Duodenal mucosa (tissue), 2 donors: ENCODE measurements at regions not wholly inside any gene's neighbourhood (a gene's known extent, or its start where the extent isn't known, plus 50 kb on each side); places are given as distances from the start of the nearest gene placed in this dataset.

ENCODE experiments used
- H3K27ac ChIP-seq: one replicate; pipeline ENCODE4 v1.7.0; 2013; ENCODE audit warnings: low read depth, low read length
- H3K27me3 ChIP-seq, 2 donors: one replicate each; pipeline ENCODE4 v1.7.0; 2013; ENCODE audit warnings: low read length in 2 of 2, control low read depth in 1 of 2; ENCODE audit not compliant: insufficient read depth in 2 of 2, control insufficient read depth in 1 of 2
- H3K36me3 ChIP-seq, 2 donors: one replicate each; pipeline ENCODE4 v1.7.0; 2013; ENCODE audit warnings: low read length in 2 of 2, control low read depth in 1 of 2; ENCODE audit not compliant: insufficient read depth in 2 of 2, control insufficient read depth in 1 of 2
- H3K4me1 ChIP-seq, 2 donors: one replicate each; pipeline ENCODE4 v1.7.0; 2013; ENCODE audit warnings: low read length in 2 of 2, control low read depth in 1 of 2; ENCODE audit not compliant: insufficient read depth in 2 of 2, control insufficient read depth in 1 of 2
- H3K4me3 ChIP-seq, 2 donors: one replicate each; pipeline ENCODE4 v1.7.0; 2013; ENCODE audit warnings: low read length in 2 of 2, low read depth in 1 of 2
- H3K9ac ChIP-seq, 2 donors: one replicate each; pipeline ENCODE4 v1.7.0; 2013; ENCODE audit warnings: low read length in 2 of 2, low read depth in 1 of 2
- H3K9me3 ChIP-seq, 2 donors: one replicate each; pipeline ENCODE4 v1.7.0; 2013; ENCODE audit warnings: low read length in 2 of 2, control low read depth in 1 of 2; ENCODE audit not compliant: control insufficient read depth in 1 of 2

GRCh38 chr5:6822068-6822467 lies 108.8 kb downstream of the TENT4A start:
- Histone ChIP-seq H3K4me3 (no peak overlapping the region), H3K36me3 (no peaks in the 10 kb centered on the region), H3K9me3 (peaks cover 0 to 5% of the 10 kb centered on the region in 2 donors), H3K27ac (no peak overlapping the region), H3K9ac (no peak overlapping the region), H3K4me1 (no peaks in the 10 kb centered on the region), H3K27me3 (peaks cover 0 to 6% of the 10 kb centered on the region in 2 donors)

DNA sequence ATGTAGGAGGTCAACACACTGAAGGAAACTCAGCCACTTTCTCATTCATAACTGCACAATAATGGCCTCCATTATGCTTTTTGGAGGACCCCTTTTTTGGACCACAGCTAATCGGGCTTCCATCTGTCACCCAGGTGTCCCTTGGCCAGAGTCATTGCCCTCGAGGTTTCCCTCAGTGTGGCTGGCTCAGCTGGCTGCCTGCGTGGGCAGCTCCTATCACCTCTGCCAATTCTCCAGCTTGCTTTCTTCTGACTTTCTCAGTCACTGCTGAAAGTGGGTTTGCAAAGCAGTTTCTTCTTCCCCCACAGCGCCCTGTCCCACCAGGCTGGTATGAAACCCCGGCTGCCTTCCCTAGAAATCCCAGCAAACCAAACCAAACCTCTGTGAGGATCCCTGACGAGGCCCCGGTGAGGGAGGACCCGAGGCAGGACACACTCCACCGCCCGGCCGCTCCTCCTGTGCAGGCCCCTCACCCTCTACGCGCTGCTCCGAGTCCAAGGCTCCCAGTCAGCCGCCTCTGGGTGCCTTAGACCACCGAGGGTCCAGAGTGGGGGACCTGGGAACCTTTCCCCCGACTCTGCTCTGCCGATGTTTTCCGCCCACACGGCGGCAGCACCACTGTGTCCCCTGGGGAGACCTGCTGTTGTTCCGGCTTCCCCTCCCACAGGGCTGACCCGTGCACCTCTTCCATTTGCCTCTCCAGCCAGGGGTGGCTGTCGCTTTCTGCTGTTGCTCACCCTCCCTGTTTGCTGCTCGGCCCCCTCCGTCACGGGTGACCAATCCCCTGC lies 109.5 kb downstream of the TENT4A start:
- Histone ChIP-seq H3K9ac (no peak overlapping the region), H3K27ac (no peak overlapping the region), H3K36me3 (no peaks in the 10 kb centered on the region), H3K4me1 (peaks cover 0 to 4% of the 10 kb centered on the region in 2 donors), H3K4me3 (no peak overlapping the region), H3K9me3 (peaks cover 0 to 5% of the 10 kb centered on the region in 2 donors), H3K27me3 (peaks cover 0 to 6% of the 10 kb centered on the region in 2 donors)

DNA sequence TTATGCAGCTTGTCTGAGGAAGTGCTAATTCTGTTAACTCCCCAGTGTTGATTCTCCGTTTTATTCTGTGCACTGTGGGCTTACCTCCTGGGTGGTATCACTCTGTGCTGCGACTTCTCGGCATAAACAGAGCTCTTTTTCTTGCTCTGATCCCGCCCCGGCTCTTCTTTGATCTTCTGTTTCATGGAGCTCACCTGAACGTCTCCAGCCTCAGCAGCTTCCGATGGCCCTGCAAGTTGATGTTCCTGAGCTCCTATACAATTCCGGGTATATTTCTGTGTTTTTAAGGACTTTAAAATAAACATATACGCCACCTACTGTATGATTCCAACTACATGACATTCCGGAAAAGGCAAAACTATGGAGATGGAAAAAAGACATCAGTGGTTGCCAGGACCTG lies 110.8 kb downstream of the TENT4A start:
- Histone ChIP-seq H3K4me1 (peaks cover 0 to 5% of the 10 kb centered on the region in 2 donors), H3K27ac (no peak overlapping the region), H3K27me3 (peaks cover 0 to 3% of the 10 kb centered on the region in 2 donors), H3K9me3 (peaks cover 0 to 5% of the 10 kb centered on the region in 2 donors), H3K9ac (no peak overlapping the region), H3K4me3 (no peak overlapping the region), H3K36me3 (no peaks in the 10 kb centered on the region)

GRCh38 chr5:6825678-6826244 lies 112.5 kb downstream of the TENT4A start:
- no peak overlapping the region for H3K9ac ChIP-seq
- peaks cover 0 to 8% of the 10 kb centered on the region in 2 donors for H3K4me1 ChIP-seq
- H3K36me3 ChIP-seq: no peaks in the 10 kb centered on the region
- H3K27me3 ChIP-seq: peaks cover 0 to 3% of the 10 kb centered on the region in 2 donors
- H3K27ac ChIP-seq: no peak overlapping the region
- peaks cover 3 to 9% of the 10 kb centered on the region in 2 donors for H3K9me3 ChIP-seq
- H3K4me3 ChIP-seq: no peak overlapping the region

- Histone ChIP-seq H3K4me1 (peaks cover 0 to 8% of the 10 kb centered on the region in 2 donors), H3K4me3 (no peak overlapping the region), H3K36me3 (no peaks in the 10 kb centered on the region), H3K27ac (no peak overlapping the region), H3K9ac (no peak overlapping the region), H3K9me3 (peaks cover 6 to 9% of the 10 kb centered on the region in 2 donors), H3K27me3 (peaks cover 0 to 3% of the 10 kb centered on the region in 2 donors)
Observed at GRCh38 chr5:6826756-6827155, 113.5 kb downstream of the TENT4A start.

- Histone ChIP-seq H3K27me3 (peaks cover 0 to 3% of the 10 kb centered on the region in 2 donors), H3K4me1 (peaks cover 0 to 8% of the 10 kb centered on the region in 2 donors), H3K9ac (no peak overlapping the region), H3K9me3 (peaks cover 6% of the 10 kb centered on the region in 2 donors), H3K4me3 (peak overlapping the region; percentile 16 to 26), H3K36me3 (no peaks in the 10 kb centered on the region), H3K27ac (no peak overlapping the region)
Observed at GRCh38 chr5:6827526-6828219, 114.4 kb downstream of the TENT4A start.

DNA sequence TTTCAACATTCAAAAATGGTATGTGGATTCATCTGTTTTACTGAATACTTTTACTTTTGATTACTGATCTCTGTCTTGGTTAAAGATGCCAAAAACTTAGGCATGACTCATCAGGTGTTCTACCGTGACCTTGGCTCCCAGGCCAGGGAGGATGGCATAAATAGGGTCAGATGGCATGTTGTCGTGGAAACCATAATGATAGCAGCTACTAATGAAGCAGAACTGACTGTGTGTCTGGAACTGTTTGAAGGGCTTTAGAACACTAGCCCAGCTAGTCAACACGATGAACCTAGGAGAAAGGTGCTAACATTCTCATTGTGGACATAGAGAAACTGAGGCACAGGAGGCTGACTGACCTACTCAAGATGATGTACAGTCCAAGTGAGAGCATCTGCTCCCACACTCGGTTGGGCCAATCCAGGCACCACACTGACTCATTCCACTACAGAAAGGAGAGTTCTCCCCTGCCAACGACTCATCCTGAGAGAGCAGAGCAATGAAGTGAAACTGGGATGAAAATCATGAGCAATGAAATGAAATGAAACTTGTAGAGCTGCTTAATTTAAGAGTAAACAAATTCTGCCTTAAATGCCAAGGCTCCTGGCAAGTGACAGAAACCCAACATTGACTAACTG lies 116.0 kb downstream of the TENT4A start:
- peaks cover 6% of the 10 kb centered on the region in 2 donors for H3K9me3 ChIP-seq
- H3K9ac ChIP-seq: no peak overlapping the region
- peaks cover 0 to 3% of the 10 kb centered on the region in 2 donors for H3K27me3 ChIP-seq
- H3K4me3 ChIP-seq: no peak overlapping the region
- H3K4me1 ChIP-seq: peaks cover 0 to 8% of the 10 kb centered on the region in 2 donors
- no peaks in the 10 kb centered on the region for H3K36me3 ChIP-seq
- no peak overlapping the region for H3K27ac ChIP-seq

GRCh38 chr5:6830643-6831239 lies 117.5 kb downstream of the TENT4A start:
- Histone ChIP-seq H3K9me3 (peaks cover 6% of the 10 kb centered on the region in 2 donors), H3K36me3 (no peaks in the 10 kb centered on the region), H3K27me3 (peaks cover 0 to 3% of the 10 kb centered on the region in 2 donors), H3K4me1 (peaks cover 0 to 8% of the 10 kb centered on the region in 2 donors), H3K27ac (no peak overlapping the region), H3K4me3 (no peak overlapping the region), H3K9ac (no peak overlapping the region)

- peaks cover 6% of the 10 kb centered on the region in 2 donors for H3K9me3 ChIP-seq
- H3K9ac ChIP-seq: no peak overlapping the region
- H3K4me3 ChIP-seq: no peak overlapping the region
- H3K27ac ChIP-seq: no peak overlapping the region
- no peaks in the 10 kb centered on the region for H3K36me3 ChIP-seq
- H3K27me3 ChIP-seq: peaks cover 0 to under 1% of the 10 kb centered on the region in 2 donors
- H3K4me1 ChIP-seq: peaks cover 0 to 8% of the 10 kb centered on the region in 2 donors
Observed at GRCh38 chr5:6831678-6832671, 118.7 kb downstream of the TENT4A start.
